Mesendoderm (in vitro differentiated cells): ENCODE measurements at regions not wholly inside any gene's neighbourhood (a gene's known extent, or its start where the extent isn't known, plus 50 kb on each side); places are given as distances from the start of the nearest gene placed in this dataset.

Experiments
- DNase-seq: peaks from one replicate; pipeline ENCODE4 v3.0.0; 2013
- H2AK5ac ChIP-seq: 2 replicates; pipeline ENCODE4 v1.6.1; 2013; ENCODE audit warnings: low read length, inconsistent platforms
- H2BK120ac ChIP-seq: 2 replicates; pipeline ENCODE4 v1.6.1; 2013; ENCODE audit warnings: low read depth, mild to moderate bottlenecking, low read length, moderate library complexity, mixed read lengths
- H2BK15ac ChIP-seq: replicated peaks from 2 replicates; pipeline ENCODE4 v1.6.1; 2013; ENCODE audit warnings: low read depth, mild to moderate bottlenecking, moderate library complexity
- H2BK5ac ChIP-seq: 2 replicates; pipeline ENCODE4 v1.6.1; 2013; ENCODE audit warnings: low read length, inconsistent platforms
- H3K18ac ChIP-seq: 2 replicates; pipeline ENCODE4 v1.6.1; 2013; ENCODE audit warnings: mild to moderate bottlenecking, low read length, mixed read lengths
- H3K23ac ChIP-seq: one replicate; pipeline ENCODE4 v1.6.1; 2013; ENCODE audit warnings: low read length
- H3K27ac ChIP-seq: 2 replicates; pipeline ENCODE4 v1.5.1; 2013; ENCODE audit warnings: low read depth, mild to moderate bottlenecking, inconsistent platforms, low read length, moderate library complexity
- H3K27me3 ChIP-seq: 2 replicates; pipeline ENCODE4 v1.6.1; 2013; ENCODE audit warnings: low read length, control low read depth, mild to moderate bottlenecking, inconsistent platforms; ENCODE audit not compliant: insufficient read depth, poor library complexity
- H3K36me3 ChIP-seq: 2 replicates; pipeline ENCODE4 v1.6.1; 2013; ENCODE audit warnings: low read length, inconsistent platforms; ENCODE audit not compliant: control insufficient read depth, insufficient read depth
- H3K4ac ChIP-seq: one replicate; pipeline ENCODE4 v1.6.1; 2013; ENCODE audit warnings: low read depth, mild to moderate bottlenecking, low read length, moderate library complexity
- H3K4me1 ChIP-seq: 2 replicates; pipeline ENCODE4 v1.6.1; 2013; ENCODE audit warnings: low read depth, low read length, inconsistent platforms; ENCODE audit not compliant: control insufficient read depth
- H3K4me2 ChIP-seq: 2 replicates; pipeline ENCODE4 v1.6.1; 2013; ENCODE audit warnings: low read length
- H3K4me3 ChIP-seq: 2 replicates; pipeline ENCODE4 v1.5.1; 2013; ENCODE audit warnings: mild to moderate bottlenecking, low read length
- H3K56ac ChIP-seq: one replicate; pipeline ENCODE4 v1.6.1; 2013; ENCODE audit warnings: low read length
- H3K79me1 ChIP-seq: 2 replicates; pipeline ENCODE4 v1.6.1; 2013; ENCODE audit warnings: low read length, inconsistent platforms
- H3K79me2 ChIP-seq: 2 replicates; pipeline ENCODE4 v1.6.1; 2013; ENCODE audit warnings: mild to moderate bottlenecking, low read length; ENCODE audit not compliant: control insufficient read depth, insufficient read depth
- H3K9ac ChIP-seq: 2 replicates; pipeline ENCODE4 v1.6.1; 2013; ENCODE audit warnings: low read length, inconsistent platforms
- H4K5ac ChIP-seq: one replicate; pipeline ENCODE4 v1.6.1; 2013; ENCODE audit warnings: low read length
- H4K8ac ChIP-seq: one replicate; pipeline ENCODE4 v1.6.1; 2013; ENCODE audit warnings: low read depth, mild to moderate bottlenecking, control low read depth, low read length, moderate library complexity
- WGBS: extraction: QIAGEN DNeasy Blood & Tissue Kit; methylation state at CpG from one replicate; pipeline ENCODE4 v1.1.7; 2013; ENCODE audit warnings: low lambda C conversion rate, missing lambda C conversion rate; ENCODE audit not compliant: insufficient coverage; ENCODE audit errors: extremely low coverage; 5-methylcytosine and 5-hydroxymethylcytosine counted together

DNA sequence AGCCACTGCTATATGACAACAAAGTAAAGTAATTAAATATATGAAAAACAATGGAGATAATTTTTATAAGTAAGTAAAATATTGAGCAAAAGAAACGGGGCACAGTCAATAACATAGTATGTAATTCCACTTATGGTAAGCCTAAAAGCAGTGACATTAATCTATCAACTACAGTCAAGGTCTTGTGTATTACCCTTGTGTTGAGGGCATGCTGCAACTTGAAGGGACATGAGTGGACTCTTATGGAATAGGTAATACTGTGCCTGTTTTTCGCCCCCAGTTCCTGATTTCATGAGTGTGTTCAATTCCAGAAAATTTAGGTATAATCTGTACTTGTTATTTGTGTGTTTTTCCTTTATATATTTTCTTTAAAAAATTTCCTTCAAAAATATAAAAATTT is 201.3 kb upstream of the SLITRK6 start:
- Histone ChIP-seq H3K4me3 (no peak overlapping the region), H3K79me1 (no peaks in the 10 kb centered on the region), H2BK5ac (no peak overlapping the region), H3K4ac (no peak overlapping the region), H3K18ac (no peak overlapping the region), H3K23ac (no peak overlapping the region), H3K36me3 (no peaks in the 10 kb centered on the region), H3K9ac (no peak overlapping the region), H3K79me2 (no peaks in the 10 kb centered on the region), H2AK5ac (no peak overlapping the region), H3K27me3 (no peaks in the 10 kb centered on the region), H3K27ac (no peak overlapping the region), H3K4me1 (no peaks in the 10 kb centered on the region), H4K5ac (no peak overlapping the region), H2BK120ac (no peak overlapping the region), H3K56ac (no peak overlapping the region), H4K8ac (no peak overlapping the region), H3K4me2 (no peak overlapping the region), H2BK15ac (no peak overlapping the region)
- DNase-seq, result no peak
- no CpG with 5 or more reads among the region's 2 CpGs for WGBS

DNA sequence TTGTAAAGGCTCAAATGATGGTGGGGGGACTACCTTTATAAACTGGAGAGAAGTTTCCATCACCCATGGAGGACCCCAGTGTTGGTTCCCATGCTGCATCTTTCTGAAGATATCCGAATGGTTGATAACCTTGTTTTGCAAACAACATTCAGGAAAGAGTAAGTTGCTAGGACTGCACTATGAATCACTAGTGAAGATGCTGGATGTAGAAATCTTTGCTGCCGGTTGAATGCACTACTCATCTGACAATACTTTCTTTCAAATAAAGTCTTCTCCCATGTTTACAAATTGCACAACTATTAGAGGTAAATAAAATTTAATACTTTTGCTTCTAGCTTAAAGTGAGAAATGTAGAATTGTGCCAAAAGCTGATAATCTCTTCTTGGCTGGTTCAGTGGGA is 198.4 kb upstream of the SLITRK6 start:
- H2BK15ac ChIP-seq, result no peak overlapping the region
- no peak overlapping the region for H3K9ac ChIP-seq
- H2AK5ac ChIP-seq, result no peak overlapping the region
- no peaks in the 10 kb centered on the region for H3K4me1 ChIP-seq
- H3K36me3 ChIP-seq, result no peaks in the 10 kb centered on the region
- H2BK5ac ChIP-seq, result no peak overlapping the region
- H3K23ac ChIP-seq, result no peak overlapping the region
- no peaks in the 10 kb centered on the region for H3K79me1 ChIP-seq
- H3K79me2 ChIP-seq, result no peaks in the 10 kb centered on the region
- no peak overlapping the region for H3K4me2 ChIP-seq
- H2BK120ac ChIP-seq, result no peak overlapping the region
- no peak overlapping the region for H4K5ac ChIP-seq
- no peak overlapping the region for H3K18ac ChIP-seq
- H3K4ac ChIP-seq, result no peak overlapping the region
- no CpG with 5 or more reads among the region's 2 CpGs for WGBS
- no peak overlapping the region for H3K4me3 ChIP-seq
- H4K8ac ChIP-seq, result no peak overlapping the region
- no peak for DNase-seq
- H3K27ac ChIP-seq, result no peak overlapping the region
- H3K27me3 ChIP-seq, result no peaks in the 10 kb centered on the region
- no peak overlapping the region for H3K56ac ChIP-seq

DNA sequence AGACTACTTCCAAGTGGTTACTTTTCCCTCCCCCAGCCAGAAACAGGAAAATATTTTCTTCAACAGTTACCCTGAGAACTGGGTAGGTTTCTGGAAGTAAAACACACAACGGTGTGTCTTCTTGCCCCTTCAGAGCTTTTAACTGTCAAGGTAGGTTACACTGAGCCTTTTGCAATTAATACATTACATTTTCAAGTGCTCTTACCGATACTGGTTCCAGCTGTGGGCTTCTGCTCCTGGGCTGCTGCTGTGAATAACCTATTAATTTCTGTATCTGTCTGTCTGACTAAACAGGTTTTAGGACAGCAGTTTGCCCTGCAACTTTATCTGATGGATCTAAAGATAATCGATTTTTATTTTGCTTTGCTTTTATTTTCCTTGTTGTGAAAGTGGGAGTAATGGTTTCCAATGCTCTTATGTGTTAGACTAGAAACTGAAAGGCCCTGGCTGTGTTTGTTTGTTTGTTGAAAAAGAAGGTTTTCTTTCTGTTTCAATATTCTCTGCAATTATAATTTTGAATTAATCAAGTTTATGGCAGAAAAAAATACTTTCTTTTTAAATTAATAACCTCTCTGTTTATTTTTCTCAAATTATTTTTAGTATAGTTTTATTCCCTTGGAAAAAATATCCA is 196.7 kb upstream of the SLITRK6 start:
- Histone ChIP-seq H3K79me2 (no peaks in the 10 kb centered on the region), H3K4ac (no peak overlapping the region), H4K5ac (no peak overlapping the region), H3K4me2 (no peak overlapping the region), H3K18ac (no peak overlapping the region), H3K4me3 (no peak overlapping the region), H3K27ac (no peak overlapping the region), H2BK120ac (no peak overlapping the region), H3K9ac (no peak overlapping the region), H3K4me1 (no peaks in the 10 kb centered on the region), H2AK5ac (no peak overlapping the region), H3K27me3 (no peaks in the 10 kb centered on the region), H3K79me1 (no peaks in the 10 kb centered on the region), H3K23ac (no peak overlapping the region), H4K8ac (no peak overlapping the region), H3K56ac (no peak overlapping the region), H3K36me3 (no peaks in the 10 kb centered on the region), H2BK15ac (no peak overlapping the region), H2BK5ac (no peak overlapping the region)
- WGBS, result no CpG with 5 or more reads among the region's 3 CpGs
- DNase-seq, result no peak

DNA sequence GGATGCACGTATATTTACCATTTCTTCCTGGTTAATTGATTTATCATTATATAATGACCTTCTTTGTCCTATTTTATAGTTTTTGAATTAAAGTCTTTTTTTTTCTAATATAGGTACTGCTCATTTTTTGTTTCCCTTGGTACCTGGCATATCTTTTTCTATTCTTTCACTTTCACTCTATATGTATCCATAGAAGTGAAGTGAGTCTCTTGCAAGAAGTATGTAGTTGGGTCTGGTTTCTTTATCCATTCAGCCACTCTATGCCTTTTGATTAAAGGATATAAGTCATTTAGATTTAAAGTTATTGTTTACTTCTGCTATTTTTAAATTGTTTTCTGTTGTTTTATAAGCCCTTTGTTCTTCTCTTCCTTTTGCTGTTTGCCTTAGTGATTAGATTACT is 194.3 kb upstream of the SLITRK6 start:
- H2BK15ac ChIP-seq, result no peak overlapping the region
- no peaks in the 10 kb centered on the region for H3K79me2 ChIP-seq
- H3K79me1 ChIP-seq, result no peaks in the 10 kb centered on the region
- no peak overlapping the region for H3K56ac ChIP-seq
- WGBS, result no CpG with 5 or more reads among the region's 1 CpG
- H3K4ac ChIP-seq, result no peak overlapping the region
- H3K4me2 ChIP-seq, result no peak overlapping the region
- H3K4me1 ChIP-seq, result no peaks in the 10 kb centered on the region
- H3K4me3 ChIP-seq, result no peak overlapping the region
- H3K9ac ChIP-seq, result no peak overlapping the region
- no peak overlapping the region for H3K27ac ChIP-seq
- no peak overlapping the region for H3K23ac ChIP-seq
- no peak overlapping the region for H2BK5ac ChIP-seq
- no peaks in the 10 kb centered on the region for H3K27me3 ChIP-seq
- no peak for DNase-seq
- no peak overlapping the region for H2BK120ac ChIP-seq
- no peaks in the 10 kb centered on the region for H3K36me3 ChIP-seq
- H2AK5ac ChIP-seq, result no peak overlapping the region
- no peak overlapping the region for H4K8ac ChIP-seq
- no peak overlapping the region for H3K18ac ChIP-seq
- no peak overlapping the region for H4K5ac ChIP-seq

DNA sequence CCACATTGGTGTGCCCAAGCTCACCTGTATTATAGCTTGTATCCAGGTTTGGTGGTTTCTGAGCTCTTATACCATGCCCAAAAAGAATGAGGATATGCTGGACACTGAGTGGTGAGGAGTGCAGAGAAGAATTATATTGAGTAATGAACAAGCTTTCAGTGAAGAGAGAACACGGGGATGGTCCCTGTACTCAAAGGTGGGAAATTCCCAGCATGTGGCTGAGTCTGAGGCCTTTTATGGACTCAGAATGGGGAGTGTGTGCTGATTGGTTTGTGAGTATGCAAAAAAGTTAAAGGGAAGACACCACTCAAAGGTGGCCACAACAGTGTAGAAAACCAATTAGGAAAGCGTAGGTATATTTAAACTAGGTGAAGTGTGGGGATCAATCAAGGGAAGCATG is 191.2 kb upstream of the SLITRK6 start:
- H3K79me1 ChIP-seq, result no peaks in the 10 kb centered on the region
- no CpG with 5 or more reads among the region's 2 CpGs for WGBS
- no peak overlapping the region for H2BK5ac ChIP-seq

DNA sequence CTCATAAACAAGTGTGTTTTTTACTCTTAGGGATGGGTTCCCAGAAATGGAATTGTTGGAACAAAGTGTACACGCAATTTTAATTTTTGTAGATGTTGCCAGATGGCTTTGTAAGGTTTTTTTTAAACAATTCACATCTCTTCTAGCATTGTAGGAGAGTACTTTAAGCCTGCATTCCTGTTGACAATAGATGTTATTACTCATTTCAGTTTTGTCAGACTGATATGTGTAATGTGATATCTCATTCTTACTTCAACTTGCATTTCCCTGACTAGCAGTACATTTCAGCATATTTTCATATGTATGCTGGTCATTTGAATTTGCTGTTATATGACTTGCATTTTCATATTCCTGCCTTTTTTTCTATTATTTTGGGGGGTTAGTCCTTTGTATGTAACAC is 186.6 kb upstream of the SLITRK6 start:
- H3K56ac ChIP-seq, result no peak overlapping the region
- H2AK5ac ChIP-seq, result no peak overlapping the region
- no peak for DNase-seq
- no peak overlapping the region for H2BK5ac ChIP-seq
- H3K4ac ChIP-seq, result no peak overlapping the region
- no peak overlapping the region for H2BK120ac ChIP-seq
- no peak overlapping the region for H3K4me2 ChIP-seq
- H3K23ac ChIP-seq, result no peak overlapping the region
- no peaks in the 10 kb centered on the region for H3K36me3 ChIP-seq
- H3K79me2 ChIP-seq, result no peaks in the 10 kb centered on the region
- no peak overlapping the region for H3K4me3 ChIP-seq
- H3K27me3 ChIP-seq, result no peaks in the 10 kb centered on the region
- no peak overlapping the region for H4K8ac ChIP-seq
- no peaks in the 10 kb centered on the region for H3K79me1 ChIP-seq
- H3K27ac ChIP-seq, result no peak overlapping the region
- no peak overlapping the region for H4K5ac ChIP-seq
- no peak overlapping the region for H3K9ac ChIP-seq
- no CpG with 5 or more reads among the region's 1 CpG for WGBS
- no peak overlapping the region for H2BK15ac ChIP-seq
- no peak overlapping the region for H3K18ac ChIP-seq
- no peaks in the 10 kb centered on the region for H3K4me1 ChIP-seq

More for the DNA sequence above, 191.2 kb upstream of the SLITRK6 start:
- H3K4me1 ChIP-seq, result no peaks in the 10 kb centered on the region
- H2BK15ac ChIP-seq, result no peak overlapping the region
- H3K36me3 ChIP-seq, result no peaks in the 10 kb centered on the region
- no peak overlapping the region for H4K5ac ChIP-seq
- H3K27ac ChIP-seq, result no peak overlapping the region
- no peak overlapping the region for H3K56ac ChIP-seq
- no peak overlapping the region for H3K4me3 ChIP-seq
- DNase-seq, result no peak
- H3K27me3 ChIP-seq, result no peaks in the 10 kb centered on the region
- H3K18ac ChIP-seq, result no peak overlapping the region
- H3K79me2 ChIP-seq, result no peaks in the 10 kb centered on the region
- no peak overlapping the region for H3K4ac ChIP-seq
- no peak overlapping the region for H3K4me2 ChIP-seq
- no peak overlapping the region for H2AK5ac ChIP-seq
- no peak overlapping the region for H4K8ac ChIP-seq
- no peak overlapping the region for H2BK120ac ChIP-seq
- H3K23ac ChIP-seq, result no peak overlapping the region
- H3K9ac ChIP-seq, result no peak overlapping the region
